BE2C (cell line): ENCODE measurements at regions not wholly inside any gene's neighbourhood (a gene's known extent, or its start where the extent isn't known, plus 50 kb on each side); places are given as distances from the start of the nearest gene placed in this dataset.

Source experiments
- DNase-seq: peaks from one replicate; pipeline ENCODE4 v3.0.0-alpha.2; 2020
- H3K27me3 ChIP-seq: fragments of 250-450 bp; sonication (Bioruptor Pico); 2 replicates; pipeline ENCODE4 v1.5.1; 2020; ENCODE audit warnings: mild to moderate bottlenecking
- H3K36me3 ChIP-seq: fragments of 250-450 bp; sonication (Bioruptor Pico); 2 replicates; pipeline ENCODE4 v1.5.1; 2020; ENCODE audit warnings: mild to moderate bottlenecking
- H3K4me1 ChIP-seq: fragments of 250-450 bp; sonication (Bioruptor Pico); 2 replicates; pipeline ENCODE4 v1.5.1; 2020
- H3K4me3 ChIP-seq: 2 replicates; pipeline ENCODE4 v1.5.1; 2011; ENCODE audit warnings: low read depth, low read length
- H3K9me3 ChIP-seq: fragments of 250-450 bp; sonication (Bioruptor Pico); 2 replicates; pipeline ENCODE4 v1.5.1; 2020
- TF ChIP-seq, protein P1 (sequence below): IDR thresholded peaks from 2 replicates; pipeline ENCODE4 v1.5.1; 2012; ENCODE audit warnings: mild to moderate bottlenecking, low read depth, low read length

DNA sequence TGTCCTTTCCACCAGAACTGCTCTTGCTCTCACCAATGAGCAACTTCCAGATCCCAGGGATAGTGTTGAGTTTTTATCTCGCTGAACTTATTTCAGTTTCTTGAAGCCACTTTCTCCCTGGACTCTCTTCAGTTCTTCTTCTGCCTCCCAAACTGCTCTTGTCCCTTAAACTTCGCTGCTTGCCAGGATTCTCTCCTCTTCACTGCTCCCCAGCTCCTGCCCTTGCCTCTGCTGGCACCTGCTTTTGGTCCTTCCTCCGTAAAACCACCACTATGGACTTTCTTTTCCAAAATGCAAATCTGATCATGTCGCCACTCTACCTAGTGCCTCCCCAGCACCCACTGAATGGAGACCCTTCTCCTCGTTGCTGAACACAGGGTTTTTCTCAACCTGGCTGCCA lies 92.8 kb upstream of the PALS2 start:
- Histone ChIP-seq H3K27me3 (peaks cover 4% of the 10 kb centered on the region), H3K4me3 (no peak overlapping the region), H3K9me3 (no peaks in the 10 kb centered on the region), H3K4me1 (no peaks in the 10 kb centered on the region), H3K36me3 (no peaks in the 10 kb centered on the region)
- DNase-seq, result no peak
- TF ChIP-seq, protein P1, sequence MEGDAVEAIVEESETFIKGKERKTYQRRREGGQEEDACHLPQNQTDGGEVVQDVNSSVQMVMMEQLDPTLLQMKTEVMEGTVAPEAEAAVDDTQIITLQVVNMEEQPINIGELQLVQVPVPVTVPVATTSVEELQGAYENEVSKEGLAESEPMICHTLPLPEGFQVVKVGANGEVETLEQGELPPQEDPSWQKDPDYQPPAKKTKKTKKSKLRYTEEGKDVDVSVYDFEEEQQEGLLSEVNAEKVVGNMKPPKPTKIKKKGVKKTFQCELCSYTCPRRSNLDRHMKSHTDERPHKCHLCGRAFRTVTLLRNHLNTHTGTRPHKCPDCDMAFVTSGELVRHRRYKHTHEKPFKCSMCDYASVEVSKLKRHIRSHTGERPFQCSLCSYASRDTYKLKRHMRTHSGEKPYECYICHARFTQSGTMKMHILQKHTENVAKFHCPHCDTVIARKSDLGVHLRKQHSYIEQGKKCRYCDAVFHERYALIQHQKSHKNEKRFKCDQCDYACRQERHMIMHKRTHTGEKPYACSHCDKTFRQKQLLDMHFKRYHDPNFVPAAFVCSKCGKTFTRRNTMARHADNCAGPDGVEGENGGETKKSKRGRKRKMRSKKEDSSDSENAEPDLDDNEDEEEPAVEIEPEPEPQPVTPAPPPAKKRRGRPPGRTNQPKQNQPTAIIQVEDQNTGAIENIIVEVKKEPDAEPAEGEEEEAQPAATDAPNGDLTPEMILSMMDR, result no peak

DNA sequence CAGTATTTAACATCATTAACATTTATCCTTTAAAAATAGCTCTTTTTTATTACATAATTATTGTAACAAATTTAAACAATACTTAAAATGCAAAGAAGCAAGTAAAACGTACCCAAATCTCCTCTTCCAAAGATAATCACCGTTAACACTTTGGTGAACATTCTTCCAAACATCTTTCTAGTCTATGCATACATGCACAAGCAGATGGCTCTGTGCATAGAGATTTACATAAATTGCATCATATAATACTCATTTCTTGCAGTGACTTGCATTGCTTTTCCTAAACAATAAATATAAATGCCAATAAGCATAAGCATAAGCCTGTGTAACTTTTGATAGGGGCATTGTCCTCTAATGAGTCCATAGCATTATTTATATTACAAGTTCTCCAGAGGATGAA lies 89.4 kb upstream of the PALS2 start:
- peaks cover 7% of the 10 kb centered on the region for H3K27me3 ChIP-seq
- TF ChIP-seq, protein P1, result no peak
- H3K4me3 ChIP-seq, result no peak overlapping the region
- no peaks in the 10 kb centered on the region for H3K4me1 ChIP-seq
- no peaks in the 10 kb centered on the region for H3K9me3 ChIP-seq
- H3K36me3 ChIP-seq, result no peaks in the 10 kb centered on the region
- DNase-seq, result no peak

DNA sequence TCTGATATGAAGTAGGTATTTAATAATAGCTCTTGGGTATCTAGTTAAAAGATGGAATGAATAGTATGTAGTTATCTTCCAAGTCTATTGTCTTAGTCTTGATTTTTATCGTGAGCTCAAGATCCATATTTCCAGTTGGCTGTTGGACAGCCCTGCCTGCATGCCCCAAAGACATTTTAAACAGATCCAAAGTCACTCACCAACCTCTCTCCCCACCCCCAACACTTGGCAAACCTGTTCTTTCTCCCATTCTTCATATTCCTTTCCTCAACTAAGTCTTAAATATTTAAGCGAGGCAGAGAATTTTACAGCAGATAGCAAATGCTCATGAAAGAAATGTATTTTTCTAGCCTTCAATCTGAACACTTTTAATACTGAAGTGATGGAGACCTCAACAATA lies 80.7 kb upstream of the PALS2 start:
- Histone ChIP-seq H3K4me3 (no peak overlapping the region), H3K9me3 (no peaks in the 10 kb centered on the region), H3K4me1 (no peaks in the 10 kb centered on the region), H3K27me3 (peaks cover 5% of the 10 kb centered on the region; the same call in 1 of the 2 replicates), H3K36me3 (no peaks in the 10 kb centered on the region)
- no peak for DNase-seq
- TF ChIP-seq, protein P1, result no peak

DNA sequence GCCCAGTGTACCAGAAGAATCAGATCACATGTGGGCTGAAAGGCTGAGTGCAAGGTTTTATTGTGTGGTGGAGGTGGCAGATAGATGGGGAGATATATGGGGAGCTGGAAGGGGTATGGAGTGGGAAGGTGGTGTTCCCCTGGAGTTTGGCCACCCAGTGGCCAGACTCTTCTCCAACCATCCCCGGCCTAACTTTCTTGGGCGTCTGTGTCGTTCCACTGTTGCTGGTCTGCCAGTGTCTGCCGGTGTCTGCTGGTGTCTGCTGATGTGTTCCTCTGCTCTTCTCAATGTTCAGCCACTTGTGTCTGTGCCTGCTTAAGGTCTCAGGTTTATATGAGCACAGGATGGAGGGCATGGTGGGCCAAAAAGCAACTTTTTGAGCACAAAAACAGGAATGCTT lies 78.4 kb upstream of the PALS2 start:
- H3K27me3 ChIP-seq, result peaks cover 4% of the 10 kb centered on the region; the same call in 1 of the 2 replicates

DNA sequence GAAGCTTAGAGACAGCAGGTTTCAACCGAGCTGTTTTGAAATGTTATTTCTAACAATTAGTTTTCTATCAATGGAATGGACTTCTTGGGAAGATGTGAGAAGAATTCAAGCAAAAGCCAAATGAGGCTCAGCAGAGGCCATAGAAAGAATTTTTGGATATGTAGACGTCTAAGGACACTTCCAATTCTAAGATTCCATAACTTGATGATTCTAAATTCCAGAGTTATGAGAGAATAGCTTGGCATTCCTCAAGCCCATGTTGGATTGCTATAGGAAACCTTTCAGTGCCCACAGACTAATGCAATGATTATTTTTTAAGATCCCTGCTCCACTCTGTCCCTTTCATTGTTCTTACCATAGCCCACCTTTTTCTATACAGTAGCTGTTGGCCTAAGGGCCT lies 77.2 kb upstream of the PALS2 start:
- TF ChIP-seq, protein P1, result no peak
- Histone ChIP-seq H3K4me3 (no peak overlapping the region), H3K9me3 (no peaks in the 10 kb centered on the region), H3K36me3 (no peaks in the 10 kb centered on the region), H3K27me3 (peaks cover 4% of the 10 kb centered on the region; the same call in 1 of the 2 replicates), H3K4me1 (no peaks in the 10 kb centered on the region)
- DNase-seq, result no peak

More for the DNA sequence above, 78.4 kb upstream of the PALS2 start:
- no peaks in the 10 kb centered on the region for H3K36me3 ChIP-seq
- H3K4me3 ChIP-seq, result no peak overlapping the region
- TF ChIP-seq, protein P1, result peak; percentile 14; the same call in 1 of the 2 replicates
- H3K9me3 ChIP-seq, result no peaks in the 10 kb centered on the region
- no peak for DNase-seq
- no peaks in the 10 kb centered on the region for H3K4me1 ChIP-seq

DNA sequence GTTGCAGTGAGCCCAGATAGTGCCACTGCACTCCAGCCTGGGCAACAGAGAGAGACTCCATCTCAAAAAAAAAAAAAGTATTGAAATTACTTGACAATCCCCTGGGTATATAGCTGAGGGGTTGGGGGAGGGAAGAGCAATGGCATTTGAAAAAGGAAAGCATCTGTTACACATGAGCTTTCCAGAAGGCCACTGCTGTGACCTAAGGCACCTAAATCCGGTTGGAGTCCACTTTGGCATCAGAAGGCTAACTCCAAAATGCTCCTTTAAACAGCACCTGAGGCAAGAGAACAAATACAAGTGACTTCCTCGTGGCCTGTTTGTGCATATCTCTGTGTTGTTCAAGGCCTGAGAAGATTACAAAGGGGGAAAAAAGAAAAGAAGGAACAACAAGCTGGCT lies 74.8 kb upstream of the PALS2 start:
- H3K36me3 ChIP-seq, result no peaks in the 10 kb centered on the region
- TF ChIP-seq, protein P1, result no peak
- H3K4me1 ChIP-seq, result no peaks in the 10 kb centered on the region
- DNase-seq, result no peak
- no peaks in the 10 kb centered on the region; the same call in 1 of the 2 replicates for H3K27me3 ChIP-seq
- H3K9me3 ChIP-seq, result no peaks in the 10 kb centered on the region
- no peak overlapping the region for H3K4me3 ChIP-seq
